Liver (tissue), 3 donors: ENCODE measurements at regions not wholly inside any gene's neighbourhood (a gene's known extent, or its start where the extent isn't known, plus 50 kb on each side); places are given as distances from the start of the nearest gene placed in this dataset.

Source experiments
- JUND ChIP-seq, 2 donors: IDR thresholded peaks; 2 replicates each; pipeline ENCODE4 v1.6.1; 2016; ENCODE audit warnings: antibody characterized with exemption in 2 of 2
- SP1 ChIP-seq: IDR thresholded peaks from 2 replicates; pipeline ENCODE4 v1.6.1; 2018; ENCODE audit warnings: antibody characterized with exemption, mild to moderate bottlenecking
- TAF1 ChIP-seq: conservative IDR thresholded peaks from 2 replicates; pipeline ENCODE4 v1.6.1; 2016; ENCODE audit warnings: antibody characterized with exemption, mild to moderate bottlenecking
- YY1 ChIP-seq: IDR thresholded peaks from 2 replicates; pipeline ENCODE4 v1.6.1; 2016; ENCODE audit warnings: antibody characterized with exemption, mild to moderate bottlenecking
- TF ChIP-seq, protein P1 (sequence below): fragments of 150-350 bp; IDR thresholded peaks from 2 replicates; pipeline ENCODE4 v1.5.1; 2017; ENCODE audit warnings: improper control_type of control experiment, low read depth, low read length; ENCODE audit not compliant: missing input control
- TF ChIP-seq, protein P2 (sequence below): IDR thresholded peaks from 2 replicates; pipeline ENCODE4 v1.6.1; 2016; ENCODE audit warnings: antibody characterized with exemption
- TF ChIP-seq, protein P3 (sequence below): IDR thresholded peaks from 2 replicates; pipeline ENCODE4 v1.6.1; 2016; ENCODE audit warnings: antibody characterized with exemption, mild to moderate bottlenecking
- donor health status: healthy.
- donor health status: healthy.

DNA sequence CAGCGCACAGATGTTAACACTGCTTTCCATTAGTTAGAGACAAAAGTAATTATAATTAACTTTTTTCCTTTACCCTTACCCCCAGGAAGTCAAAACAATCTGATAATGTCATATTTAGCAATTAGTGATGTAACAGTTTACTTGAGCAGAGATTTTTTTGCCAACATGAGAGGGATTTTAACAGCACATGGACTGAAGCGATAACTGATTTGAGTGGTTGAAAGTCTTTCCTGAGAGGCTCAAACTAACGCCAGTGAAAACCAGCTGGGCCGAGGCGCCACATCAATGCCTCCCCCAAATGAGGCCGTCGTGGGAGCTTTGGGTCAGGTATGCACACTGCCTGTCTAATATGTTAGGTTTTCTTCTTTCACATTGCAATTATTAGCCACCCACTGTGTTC lies 469.9 kb upstream of the SMIM21 start:
- TF ChIP-seq, protein P1, sequence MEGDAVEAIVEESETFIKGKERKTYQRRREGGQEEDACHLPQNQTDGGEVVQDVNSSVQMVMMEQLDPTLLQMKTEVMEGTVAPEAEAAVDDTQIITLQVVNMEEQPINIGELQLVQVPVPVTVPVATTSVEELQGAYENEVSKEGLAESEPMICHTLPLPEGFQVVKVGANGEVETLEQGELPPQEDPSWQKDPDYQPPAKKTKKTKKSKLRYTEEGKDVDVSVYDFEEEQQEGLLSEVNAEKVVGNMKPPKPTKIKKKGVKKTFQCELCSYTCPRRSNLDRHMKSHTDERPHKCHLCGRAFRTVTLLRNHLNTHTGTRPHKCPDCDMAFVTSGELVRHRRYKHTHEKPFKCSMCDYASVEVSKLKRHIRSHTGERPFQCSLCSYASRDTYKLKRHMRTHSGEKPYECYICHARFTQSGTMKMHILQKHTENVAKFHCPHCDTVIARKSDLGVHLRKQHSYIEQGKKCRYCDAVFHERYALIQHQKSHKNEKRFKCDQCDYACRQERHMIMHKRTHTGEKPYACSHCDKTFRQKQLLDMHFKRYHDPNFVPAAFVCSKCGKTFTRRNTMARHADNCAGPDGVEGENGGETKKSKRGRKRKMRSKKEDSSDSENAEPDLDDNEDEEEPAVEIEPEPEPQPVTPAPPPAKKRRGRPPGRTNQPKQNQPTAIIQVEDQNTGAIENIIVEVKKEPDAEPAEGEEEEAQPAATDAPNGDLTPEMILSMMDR: no peak
- no peak for TF ChIP-seq SP1
- TF ChIP-seq, protein P2, sequence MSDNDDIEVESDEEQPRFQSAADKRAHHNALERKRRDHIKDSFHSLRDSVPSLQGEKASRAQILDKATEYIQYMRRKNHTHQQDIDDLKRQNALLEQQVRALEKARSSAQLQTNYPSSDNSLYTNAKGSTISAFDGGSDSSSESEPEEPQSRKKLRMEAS: no peak
- TF ChIP-seq TAF1: no peak
- TF ChIP-seq JUND (IDR thresholded peaks at IDR 0.05): no peak
- TF ChIP-seq, protein P3, sequence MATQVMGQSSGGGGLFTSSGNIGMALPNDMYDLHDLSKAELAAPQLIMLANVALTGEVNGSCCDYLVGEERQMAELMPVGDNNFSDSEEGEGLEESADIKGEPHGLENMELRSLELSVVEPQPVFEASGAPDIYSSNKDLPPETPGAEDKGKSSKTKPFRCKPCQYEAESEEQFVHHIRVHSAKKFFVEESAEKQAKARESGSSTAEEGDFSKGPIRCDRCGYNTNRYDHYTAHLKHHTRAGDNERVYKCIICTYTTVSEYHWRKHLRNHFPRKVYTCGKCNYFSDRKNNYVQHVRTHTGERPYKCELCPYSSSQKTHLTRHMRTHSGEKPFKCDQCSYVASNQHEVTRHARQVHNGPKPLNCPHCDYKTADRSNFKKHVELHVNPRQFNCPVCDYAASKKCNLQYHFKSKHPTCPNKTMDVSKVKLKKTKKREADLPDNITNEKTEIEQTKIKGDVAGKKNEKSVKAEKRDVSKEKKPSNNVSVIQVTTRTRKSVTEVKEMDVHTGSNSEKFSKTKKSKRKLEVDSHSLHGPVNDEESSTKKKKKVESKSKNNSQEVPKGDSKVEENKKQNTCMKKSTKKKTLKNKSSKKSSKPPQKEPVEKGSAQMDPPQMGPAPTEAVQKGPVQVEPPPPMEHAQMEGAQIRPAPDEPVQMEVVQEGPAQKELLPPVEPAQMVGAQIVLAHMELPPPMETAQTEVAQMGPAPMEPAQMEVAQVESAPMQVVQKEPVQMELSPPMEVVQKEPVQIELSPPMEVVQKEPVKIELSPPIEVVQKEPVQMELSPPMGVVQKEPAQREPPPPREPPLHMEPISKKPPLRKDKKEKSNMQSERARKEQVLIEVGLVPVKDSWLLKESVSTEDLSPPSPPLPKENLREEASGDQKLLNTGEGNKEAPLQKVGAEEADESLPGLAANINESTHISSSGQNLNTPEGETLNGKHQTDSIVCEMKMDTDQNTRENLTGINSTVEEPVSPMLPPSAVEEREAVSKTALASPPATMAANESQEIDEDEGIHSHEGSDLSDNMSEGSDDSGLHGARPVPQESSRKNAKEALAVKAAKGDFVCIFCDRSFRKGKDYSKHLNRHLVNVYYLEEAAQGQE: no peak
- no peak for TF ChIP-seq YY1
